ENCODE measurements at regions not wholly inside any gene's neighbourhood (a gene's known extent, or its start where the extent isn't known, plus 50 kb on each side); places are given as distances from the start of the nearest gene placed in this dataset.

- H3K4me1 Mint-ChIP-seq (ENCODE audit: low read depth in 2 of 2): peaks cover 0 to 7% of the 10 kb centered on the region in 2 donors
- ATAC-seq (replicated peaks): no peak
- H3K27me3 Mint-ChIP-seq: peaks cover 20 to 36% of the 10 kb centered on the region in 2 donors
- H3K4me3 Mint-ChIP-seq: no peak overlapping the region
- H3K9me3 Mint-ChIP-seq: peaks cover 0 to 9% of the 10 kb centered on the region in 2 donors
- no peaks in the 10 kb centered on the region for H3K36me3 Mint-ChIP-seq (ENCODE audit: insufficient read depth)
- H3K27ac Mint-ChIP-seq: no peak overlapping the region
- DNase-seq: no peak
These were observed 311.9 kb downstream of the SHQ1 start for GRCh38 chr3:72536206-72536877.

- ATAC-seq (replicated peaks) (no peak), DNase-seq (no peak)
- peaks cover 0 to 9% of the 10 kb centered on the region in 2 donors for H3K9me3 Mint-ChIP-seq
- peaks cover 24 to 36% of the 10 kb centered on the region in 2 donors for H3K27me3 Mint-ChIP-seq
- H3K4me1 Mint-ChIP-seq (ENCODE audit: low read depth in 2 of 2): peaks cover 0 to 7% of the 10 kb centered on the region in 2 donors
- H3K27ac Mint-ChIP-seq: peak overlapping the region in 1 of 2 donors; percentile 0
- no peak overlapping the region for H3K4me3 Mint-ChIP-seq
- H3K36me3 Mint-ChIP-seq (ENCODE audit: insufficient read depth): no peaks in the 10 kb centered on the region
These were observed 312.5 kb downstream of the SHQ1 start for GRCh38 chr3:72535772-72536171.

GRCh38 chr3:72533591-72534473 lies 314.4 kb downstream of the SHQ1 start:
- Mint-ChIP-seq H3K9me3 (peaks cover 0 to 9% of the 10 kb centered on the region in 2 donors), H3K36me3 (ENCODE audit: insufficient read depth) (no peaks in the 10 kb centered on the region), H3K4me1 (ENCODE audit: low read depth in 2 of 2) (peaks cover 0 to 7% of the 10 kb centered on the region in 2 donors), H3K27ac (no peak overlapping the region), H3K4me3 (no peak overlapping the region), H3K27me3 (peaks cover 26 to 36% of the 10 kb centered on the region in 2 donors)
- DNase-seq: no peak
- ATAC-seq (replicated peaks): no peak

- peaks cover 0 to 7% of the 10 kb centered on the region in 2 donors for H3K4me1 Mint-ChIP-seq (ENCODE audit: low read depth in 2 of 2)
- DNase-seq: no peak
- no peak overlapping the region for H3K4me3 Mint-ChIP-seq
These were observed 317.8 kb downstream of the SHQ1 start for GRCh38 chr3:72530426-72530825.

GRCh38 chr3:72529081-72529480 lies 319.2 kb downstream of the SHQ1 start:
- Mint-ChIP-seq H3K36me3 (ENCODE audit: insufficient read depth) (no peaks in the 10 kb centered on the region), H3K4me1 (ENCODE audit: low read depth in 2 of 2) (peaks cover 0 to 7% of the 10 kb centered on the region in 2 donors), H3K9me3 (peaks cover 0 to 8% of the 10 kb centered on the region in 2 donors), H3K27ac (no peak overlapping the region), H3K4me3 (no peak overlapping the region), H3K27me3 (peaks cover 37 to 48% of the 10 kb centered on the region in 2 donors)
- ATAC-seq (replicated peaks) (no peak), DNase-seq (no peak)

More at GRCh38 chr3:72530426-72530825, 317.8 kb downstream of the SHQ1 start:
- ATAC-seq (replicated peaks): no peak
- Mint-ChIP-seq H3K27ac (no peak overlapping the region), H3K9me3 (peaks cover 0 to 9% of the 10 kb centered on the region in 2 donors), H3K36me3 (ENCODE audit: insufficient read depth) (no peaks in the 10 kb centered on the region), H3K27me3 (peaks cover 35 to 48% of the 10 kb centered on the region in 2 donors)

- ATAC-seq (replicated peaks): peak; percentile 36
- Mint-ChIP-seq H3K4me1 (ENCODE audit: low read depth in 2 of 2) (peaks cover 0 to 2% of the 10 kb centered on the region in 2 donors), H3K27ac (no peak overlapping the region), H3K9me3 (no peaks in the 10 kb centered on the region), H3K36me3 (ENCODE audit: insufficient read depth) (no peaks in the 10 kb centered on the region), H3K4me3 (no peak overlapping the region), H3K27me3 (peaks cover 16 to 37% of the 10 kb centered on the region in 2 donors)
- DNase-seq: no peak
These were observed 324.7 kb downstream of the SHQ1 start for GRCh38 chr3:72523429-72524151.

- Mint-ChIP-seq H3K4me1 (ENCODE audit: low read depth in 2 of 2) (peaks cover 0 to 2% of the 10 kb centered on the region in 2 donors), H3K27me3 (peaks cover 5 to 17% of the 10 kb centered on the region in 2 donors), H3K27ac (no peak overlapping the region), H3K36me3 (ENCODE audit: insufficient read depth) (no peaks in the 10 kb centered on the region), H3K9me3 (no peaks in the 10 kb centered on the region), H3K4me3 (no peak overlapping the region)
- no peak for ATAC-seq (replicated peaks)
- DNase-seq: no peak
These were observed 327.4 kb downstream of the SHQ1 start for GRCh38 chr3:72520690-72521308.

- no peak overlapping the region for H3K27ac Mint-ChIP-seq
- peaks cover 0 to 10% of the 10 kb centered on the region in 2 donors for H3K27me3 Mint-ChIP-seq
- no peaks in the 10 kb centered on the region for H3K36me3 Mint-ChIP-seq (ENCODE audit: insufficient read depth)
- no peak for DNase-seq
- no peak overlapping the region for H3K4me3 Mint-ChIP-seq
- no peak for ATAC-seq (replicated peaks)
- H3K4me1 Mint-ChIP-seq (ENCODE audit: low read depth in 2 of 2): peaks cover 0 to 2% of the 10 kb centered on the region in 2 donors
- H3K9me3 Mint-ChIP-seq: no peaks in the 10 kb centered on the region
These were observed 328.2 kb downstream of the SHQ1 start for GRCh38 chr3:72519946-72520604.

GRCh38 chr3:72517921-72518424 lies 330.3 kb downstream of the SHQ1 start:
- Mint-ChIP-seq H3K4me1 (ENCODE audit: low read depth in 2 of 2) (no peaks in the 10 kb centered on the region), H3K9me3 (no peaks in the 10 kb centered on the region), H3K4me3 (no peak overlapping the region), H3K27me3 (peaks cover 0 to 8% of the 10 kb centered on the region in 2 donors), H3K27ac (no peak overlapping the region), H3K36me3 (ENCODE audit: insufficient read depth) (no peaks in the 10 kb centered on the region)
- no peak for DNase-seq
- ATAC-seq (replicated peaks): no peak

- DNase-seq: no peak
- ATAC-seq (replicated peaks): no peak
- no peaks in the 10 kb centered on the region for H3K4me1 Mint-ChIP-seq (ENCODE audit: low read depth in 2 of 2)
- H3K9me3 Mint-ChIP-seq: no peaks in the 10 kb centered on the region
- H3K36me3 Mint-ChIP-seq (ENCODE audit: insufficient read depth): no peaks in the 10 kb centered on the region
- no peak overlapping the region for H3K27ac Mint-ChIP-seq
- peaks cover 0 to 2% of the 10 kb centered on the region in 2 donors for H3K27me3 Mint-ChIP-seq
- H3K4me3 Mint-ChIP-seq: no peak overlapping the region
These were observed 330.9 kb downstream of the SHQ1 start for GRCh38 chr3:72517336-72517735.

GRCh38 chr3:72516361-72516760 lies 331.9 kb downstream of the SHQ1 start:
- Mint-ChIP-seq H3K36me3 (ENCODE audit: insufficient read depth) (no peaks in the 10 kb centered on the region), H3K4me1 (ENCODE audit: low read depth in 2 of 2) (no peaks in the 10 kb centered on the region), H3K27ac (peak overlapping the region in 1 of 2 donors; percentile 5), H3K9me3 (no peaks in the 10 kb centered on the region), H3K27me3 (no peaks in the 10 kb centered on the region), H3K4me3 (no peak overlapping the region)
- DNase-seq (no peak), ATAC-seq (replicated peaks) (no peak)

GRCh38 chr3:72515941-72516340 lies 332.3 kb downstream of the SHQ1 start:
- DNase-seq (no peak), ATAC-seq (replicated peaks) (no peak)
- Mint-ChIP-seq H3K36me3 (ENCODE audit: insufficient read depth) (no peaks in the 10 kb centered on the region), H3K9me3 (no peaks in the 10 kb centered on the region), H3K4me3 (no peak overlapping the region), H3K27me3 (no peaks in the 10 kb centered on the region), H3K4me1 (ENCODE audit: low read depth in 2 of 2) (no peaks in the 10 kb centered on the region), H3K27ac (peak overlapping the region in 1 of 2 donors; percentile 5)

Measured in effector memory CD8-positive, alpha-beta T cell (primary cell).